ENCODE measurements at regions not wholly inside any gene's neighbourhood (a gene's known extent, or its start where the extent isn't known, plus 50 kb on each side); places are given as distances from the start of the nearest gene placed in this dataset.

DNA sequence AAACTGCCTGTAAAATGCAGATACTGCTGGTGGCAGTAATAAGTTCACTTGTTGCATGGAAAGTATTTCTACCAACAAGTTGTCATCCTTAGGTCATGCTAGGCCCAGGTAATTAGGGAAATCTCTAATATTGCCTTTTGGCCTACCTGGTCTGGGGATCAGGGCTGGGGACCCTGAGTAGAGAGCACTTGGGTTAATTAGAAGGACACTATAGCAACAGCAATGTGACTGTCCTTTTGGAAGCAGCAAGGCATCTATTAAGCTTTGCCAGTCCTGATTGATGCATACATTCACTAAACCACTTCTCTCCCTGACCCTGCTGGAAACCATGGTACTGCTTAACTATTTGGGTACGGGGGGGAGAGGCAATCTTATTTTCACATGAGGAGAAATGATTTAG lies 86.5 kb upstream of the GNAZ start:
- TF ChIP-seq CTCF (IDR thresholded peaks at IDR 0.05; ENCODE audit: low read depth, low read length, missing control alignments), result no peak
- Histone ChIP-seq H3K27me3 (replicated peaks) (peaks cover 9% of the 10 kb centered on the region), H3K4me3 (ENCODE audit: low read depth, low read length) (no peak overlapping the region), H3K27ac (no peak overlapping the region), H3K36me3 (replicated peaks) (no peaks in the 10 kb centered on the region)
- in situ Hi-C loops (cut with HindIII; ENCODE audit: low pct_ligation_motif_present, low sequenced_read_pairs), result no loop called here
- no peak for DNase-seq

- no peak for DNase-seq
- no peak overlapping the region for H3K4me3 ChIP-seq (ENCODE audit: low read depth, low read length)
- H3K27ac ChIP-seq, result no peak overlapping the region
- H3K27me3 ChIP-seq (replicated peaks), result peaks cover 11% of the 10 kb centered on the region
- in situ Hi-C loops (cut with HindIII; ENCODE audit: low pct_ligation_motif_present, low sequenced_read_pairs), result no loop called here
- TF ChIP-seq CTCF (IDR thresholded peaks at IDR 0.05; ENCODE audit: low read depth, low read length, missing control alignments), result no peak
- H3K36me3 ChIP-seq (replicated peaks), result no peaks in the 10 kb centered on the region
Observed at GRCh38 chr22:22984967-22985366, 85.4 kb upstream of the GNAZ start.

GRCh38 chr22:22986008-22986407 lies 84.3 kb upstream of the GNAZ start:
- no peak for TF ChIP-seq CTCF (IDR thresholded peaks at IDR 0.05; ENCODE audit: low read depth, low read length, missing control alignments)
- Histone ChIP-seq H3K27me3 (replicated peaks) (peaks cover 14% of the 10 kb centered on the region), H3K4me3 (ENCODE audit: low read depth, low read length) (no peak overlapping the region), H3K27ac (no peak overlapping the region), H3K36me3 (replicated peaks) (no peaks in the 10 kb centered on the region)
- in situ Hi-C loops (cut with HindIII; ENCODE audit: low pct_ligation_motif_present, low sequenced_read_pairs), result no loop called here
- no peak for DNase-seq

DNA sequence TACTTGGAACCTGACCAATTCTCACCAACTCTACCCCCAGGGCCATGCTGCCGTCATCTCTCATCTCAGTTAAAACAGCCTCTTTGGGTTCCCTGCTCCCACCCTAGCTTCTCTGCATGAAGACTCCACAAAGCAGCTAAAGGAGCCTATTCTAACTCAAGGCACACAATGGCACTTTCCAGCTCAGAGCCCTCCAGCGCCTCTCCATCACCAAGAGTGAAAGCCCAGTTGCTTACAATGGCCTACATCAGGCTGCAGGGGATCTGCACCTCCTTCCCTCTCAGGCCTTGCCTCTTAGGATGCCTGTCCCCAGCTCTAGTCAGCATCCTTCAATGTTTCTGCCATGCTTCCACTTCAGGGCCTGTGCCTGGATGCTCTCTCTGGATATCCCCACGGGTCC lies 83.7 kb upstream of the GNAZ start:
- no peaks in the 10 kb centered on the region for H3K36me3 ChIP-seq (replicated peaks)
- in situ Hi-C loops (cut with HindIII; ENCODE audit: low pct_ligation_motif_present, low sequenced_read_pairs), result no loop called here
- TF ChIP-seq CTCF (IDR thresholded peaks at IDR 0.05; ENCODE audit: low read depth, low read length, missing control alignments), result no peak
- no peak overlapping the region for H3K4me3 ChIP-seq (ENCODE audit: low read depth, low read length)
- H3K27me3 ChIP-seq (replicated peaks), result peaks cover 14% of the 10 kb centered on the region
- no peak overlapping the region for H3K27ac ChIP-seq
- no peak for DNase-seq

DNA sequence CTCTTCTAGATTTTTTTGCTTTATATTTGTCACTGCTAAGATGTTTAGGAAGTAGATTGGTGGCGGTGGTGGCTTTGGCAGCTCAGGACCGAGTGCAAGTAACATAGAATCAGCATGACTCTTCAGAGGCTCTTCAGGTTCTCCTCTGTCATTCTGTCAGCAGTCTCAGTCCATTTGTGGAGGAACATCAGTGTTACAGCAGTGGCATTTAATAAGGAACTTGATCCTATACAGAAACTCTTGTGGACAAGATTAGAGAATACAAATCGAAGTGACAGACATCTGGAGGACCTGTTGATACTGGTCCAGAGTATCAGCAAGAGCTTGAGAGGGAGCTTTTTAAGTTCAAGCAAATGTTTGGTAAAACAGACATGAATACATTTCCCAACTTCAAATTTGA lies 82.2 kb upstream of the GNAZ start:
- Histone ChIP-seq H3K36me3 (replicated peaks) (no peaks in the 10 kb centered on the region), H3K4me3 (ENCODE audit: low read depth, low read length) (no peak overlapping the region), H3K27me3 (replicated peaks) (peaks cover 14% of the 10 kb centered on the region), H3K27ac (no peak overlapping the region)
- in situ Hi-C loops (cut with HindIII; ENCODE audit: low pct_ligation_motif_present, low sequenced_read_pairs), result no loop called here
- no peak for DNase-seq
- no peak for TF ChIP-seq CTCF (IDR thresholded peaks at IDR 0.05; ENCODE audit: low read depth, low read length, missing control alignments)

DNA sequence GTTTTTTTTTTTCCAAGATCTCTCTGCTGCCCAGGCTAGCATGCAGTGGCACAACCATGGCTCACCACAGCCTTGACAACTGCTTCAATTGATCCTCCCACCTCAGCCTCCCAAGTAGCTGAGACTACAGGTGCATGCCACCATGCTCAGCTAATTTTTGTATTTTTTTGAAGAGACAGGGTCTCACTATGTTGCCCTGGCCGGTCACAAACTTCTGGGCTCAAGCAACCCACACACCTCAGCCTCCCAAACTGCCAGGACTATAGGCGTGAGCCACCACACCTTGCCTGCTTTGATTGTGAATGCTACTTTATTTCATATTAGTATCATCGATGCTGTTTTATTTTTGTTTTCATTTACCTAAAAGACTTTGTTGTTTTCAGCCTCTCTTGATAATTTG lies 81.5 kb upstream of the GNAZ start:
- no peak overlapping the region for H3K4me3 ChIP-seq (ENCODE audit: low read depth, low read length)
- no peak for DNase-seq
- peaks cover 14% of the 10 kb centered on the region for H3K27me3 ChIP-seq (replicated peaks)
- in situ Hi-C loops (cut with HindIII; ENCODE audit: low pct_ligation_motif_present, low sequenced_read_pairs), result no loop called here
- no peak overlapping the region for H3K27ac ChIP-seq
- H3K36me3 ChIP-seq (replicated peaks), result no peaks in the 10 kb centered on the region
- no peak for TF ChIP-seq CTCF (IDR thresholded peaks at IDR 0.05; ENCODE audit: low read depth, low read length, missing control alignments)
